Testis (tissue), 2 donors: ENCODE measurements at regions not wholly inside any gene's neighbourhood (a gene's known extent, or its start where the extent isn't known, plus 50 kb on each side); places are given as distances from the start of the nearest gene placed in this dataset.

ENCODE experiments used
- CTCF ChIP-seq, 3 experiments: fragments of 450-650 bp in 2 of 3; fragments of 200-600 bp in 1 of 3; sonication (generic) in 1 of 3; IDR thresholded peaks; one replicate each; pipeline ENCODE4 v1.5.1; 2016 to 2019; ENCODE audit warnings: antibody characterized with exemption in 3 of 3, mild to moderate bottlenecking in 2 of 3, moderate library complexity in 1 of 3
- POLR2A ChIP-seq: fragments of 450-650 bp; IDR thresholded peaks from one replicate; pipeline ENCODE4 v1.6.1; 2017; ENCODE audit warnings: antibody characterized with exemption, mild to moderate bottlenecking, moderate library complexity

DNA sequence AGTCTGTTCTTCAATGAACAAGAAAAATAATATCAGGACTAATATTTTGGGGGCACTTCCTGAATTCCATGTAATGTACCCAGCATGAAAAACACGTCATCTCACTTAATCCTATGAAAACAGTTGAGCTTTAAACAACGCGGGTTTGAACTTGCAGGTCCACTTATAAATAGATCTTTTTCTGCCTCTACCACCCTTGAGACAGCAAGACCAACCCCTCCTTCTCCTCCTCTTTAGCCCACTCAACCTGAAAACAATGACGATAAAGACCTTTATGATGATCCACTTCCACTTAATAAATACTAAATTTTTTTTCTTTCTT is 203.9 kb upstream of the KRR1 start:
- TF ChIP-seq POLR2A (no peak), CTCF (IDR thresholded peaks at IDR 0.05) (no peak)
